ENCODE measurements at regions not wholly inside any gene's neighbourhood (a gene's known extent, or its start where the extent isn't known, plus 50 kb on each side); places are given as distances from the start of the nearest gene placed in this dataset.

GRCh38 chr6:145454006-145454405 is 281.3 kb downstream of the EPM2A start:
- Histone ChIP-seq H3K4me1 (ENCODE audit: control insufficient read depth in 4 of 4, insufficient read depth in 4 of 4, low read length in 3 of 4) (no peaks in the 10 kb centered on the region), H3K4me3 (ENCODE audit: low read depth in 1 of 3, low read length in 3 of 3) (no peak overlapping the region), H3K9me3 (ENCODE audit: control insufficient read depth in 4 of 4, low read length in 3 of 4) (no peaks in the 10 kb centered on the region), H3K9ac (ENCODE audit: low read depth in 1 of 2, low read length in 2 of 2) (no peak overlapping the region), H3K36me3 (ENCODE audit: control insufficient read depth in 4 of 4, insufficient read depth in 3 of 4, low read depth in 1 of 4, low read length in 3 of 4) (no peaks in the 10 kb centered on the region), H3K27me3 (ENCODE audit: control insufficient read depth in 4 of 4, insufficient read depth in 4 of 4, low read length in 3 of 4) (no peaks in the 10 kb centered on the region), H3K27ac (ENCODE audit: low read depth in 1 of 2, low read length in 2 of 2) (no peak overlapping the region)
- DNase-seq (ENCODE audit: low spot score): no peak
- TF ChIP-seq HNF4G (IDR thresholded peaks at IDR 0.05): no peak
- TF ChIP-seq SP1 (IDR thresholded peaks at IDR 0.05): no peak
- no peak for TF ChIP-seq EGR1 (IDR thresholded peaks at IDR 0.05; ENCODE audit: low read depth in 2 of 2)
- no peak for TF ChIP-seq ZBTB33 (IDR thresholded peaks at IDR 0.05)
- TF ChIP-seq HNF4A (conservative IDR thresholded peaks at IDR 0.05): no peak
- TF ChIP-seq FOXA2 (IDR thresholded peaks at IDR 0.05): no peak
- no peak for TF ChIP-seq REST (IDR thresholded peaks at IDR 0.05)
- no peak for TF ChIP-seq FOXA1 (IDR thresholded peaks at IDR 0.05)
- TF ChIP-seq ATF3 (IDR thresholded peaks at IDR 0.05): no peak
- no peak for TF ChIP-seq TAF1 (conservative IDR thresholded peaks at IDR 0.05)
- TF ChIP-seq GABPA (IDR thresholded peaks at IDR 0.05 in 1 of 2, conservative IDR thresholded peaks at IDR 0.05 in 1 of 2): no peak
- no peak for TF ChIP-seq JUND (IDR thresholded peaks at IDR 0.05)
- no peak for TF ChIP-seq RAD21 (IDR thresholded peaks at IDR 0.05)
- WGBS: 92% methylated on average over 2 of the region's 2 CpGs

GRCh38 chr6:145457556-145457955 is 277.8 kb downstream of the EPM2A start:
- DNase-seq (ENCODE audit: low spot score): no peak
- TF ChIP-seq YY1 (IDR thresholded peaks at IDR 0.05): no peak
- no peak for TF ChIP-seq REST (IDR thresholded peaks at IDR 0.05)
- no peak for TF ChIP-seq HNF4G (IDR thresholded peaks at IDR 0.05)
- TF ChIP-seq RAD21 (IDR thresholded peaks at IDR 0.05): no peak
- no peak for TF ChIP-seq SP1 (IDR thresholded peaks at IDR 0.05)
- TF ChIP-seq HNF4A (conservative IDR thresholded peaks at IDR 0.05): no peak
- no peak for TF ChIP-seq FOXA1 (IDR thresholded peaks at IDR 0.05)
- TF ChIP-seq RXRA (IDR thresholded peaks at IDR 0.05): no peak
- no peak for TF ChIP-seq CTCF (IDR thresholded peaks at IDR 0.05; ENCODE audit: low read depth, low read length, missing input control)
- no peak for TF ChIP-seq FOXA2 (IDR thresholded peaks at IDR 0.05)
- no peak for TF ChIP-seq ZBTB33 (IDR thresholded peaks at IDR 0.05)
- TF ChIP-seq ATF3 (IDR thresholded peaks at IDR 0.05): no peak
- no peak for TF ChIP-seq GABPA (IDR thresholded peaks at IDR 0.05 in 1 of 2, conservative IDR thresholded peaks at IDR 0.05 in 1 of 2)
- no peak for TF ChIP-seq MAX (IDR thresholded peaks at IDR 0.05)
- Histone ChIP-seq H3K9me3 (ENCODE audit: control insufficient read depth in 4 of 4, low read length in 3 of 4) (no peaks in the 10 kb centered on the region), H3K4me1 (ENCODE audit: control insufficient read depth in 4 of 4, insufficient read depth in 4 of 4, low read length in 3 of 4) (no peaks in the 10 kb centered on the region), H3K4me3 (ENCODE audit: low read depth in 1 of 3, low read length in 3 of 3) (no peak overlapping the region), H3K36me3 (ENCODE audit: control insufficient read depth in 4 of 4, insufficient read depth in 3 of 4, low read depth in 1 of 4, low read length in 3 of 4) (no peaks in the 10 kb centered on the region), H3K27ac (ENCODE audit: low read depth in 1 of 2, low read length in 2 of 2) (no peak overlapping the region), H3K27me3 (ENCODE audit: control insufficient read depth in 4 of 4, insufficient read depth in 4 of 4, low read length in 3 of 4) (no peaks in the 10 kb centered on the region), H3K9ac (ENCODE audit: low read depth in 1 of 2, low read length in 2 of 2) (no peak overlapping the region)

All from liver (tissue), 8 donors.